ENCODE measurements at regions not wholly inside any gene's neighbourhood (a gene's known extent, or its start where the extent isn't known, plus 50 kb on each side); places are given as distances from the start of the nearest gene placed in this dataset.

- no peak overlapping the region for H3K4me3 ChIP-seq (ENCODE audit: low read depth, low read length)
- TF ChIP-seq CTCF (IDR thresholded peaks at IDR 0.05; ENCODE audit: low read depth, low read length), result no peak
These were observed 539.4 kb downstream of the IGSF11 start for GRCh38 chr3:118495206-118495605.

GRCh38 chr3:118497274-118497673, 537.4 kb downstream of the IGSF11 start:
- no peak overlapping the region for H3K4me3 ChIP-seq (ENCODE audit: low read depth, low read length)
- no peak for TF ChIP-seq CTCF (IDR thresholded peaks at IDR 0.05; ENCODE audit: low read depth, low read length)

GRCh38 chr3:118501152-118501551, 533.5 kb downstream of the IGSF11 start:
- no peak overlapping the region for H3K4me3 ChIP-seq (ENCODE audit: low read depth, low read length)
- TF ChIP-seq CTCF (IDR thresholded peaks at IDR 0.05; ENCODE audit: low read depth, low read length), result no peak

- no peak overlapping the region for H3K4me3 ChIP-seq (ENCODE audit: low read depth, low read length)
- TF ChIP-seq CTCF (IDR thresholded peaks at IDR 0.05; ENCODE audit: low read depth, low read length), result no peak
These were observed 529.7 kb downstream of the IGSF11 start for GRCh38 chr3:118504906-118505305.

GRCh38 chr3:118505784-118506183, 528.9 kb downstream of the IGSF11 start:
- no peak overlapping the region for H3K4me3 ChIP-seq (ENCODE audit: low read depth, low read length)
- no peak for TF ChIP-seq CTCF (IDR thresholded peaks at IDR 0.05; ENCODE audit: low read depth, low read length)

- no peak overlapping the region for H3K4me3 ChIP-seq (ENCODE audit: low read depth, low read length)
- TF ChIP-seq CTCF (IDR thresholded peaks at IDR 0.05; ENCODE audit: low read depth, low read length), result no peak
These were observed 523.2 kb downstream of the IGSF11 start for GRCh38 chr3:118511402-118511801.

GRCh38 chr3:118512301-118512700, 522.3 kb downstream of the IGSF11 start:
- no peak overlapping the region for H3K4me3 ChIP-seq (ENCODE audit: low read depth, low read length)
- TF ChIP-seq CTCF (IDR thresholded peaks at IDR 0.05; ENCODE audit: low read depth, low read length), result no peak

Measured in WI38 (cell line).